H1 (cell line): ENCODE measurements at regions not wholly inside any gene's neighbourhood (a gene's known extent, or its start where the extent isn't known, plus 50 kb on each side); places are given as distances from the start of the nearest gene placed in this dataset.

Source experiments
- CEBPB ChIP-seq: IDR thresholded peaks from 2 replicates; pipeline ENCODE4 v1.6.1; 2012; ENCODE audit warnings: low read depth, low read length
- EP300 ChIP-seq, 2 experiments: IDR thresholded peaks; 1 replicate in 1 of 2; 2 replicates in 1 of 2; pipeline ENCODE4 v1.6.1; 2011 to 2012; ENCODE audit warnings: low read depth in 2 of 2, low read length in 2 of 2, mild to moderate bottlenecking in 2 of 2, borderline replicate concordance in 1 of 2, inconsistent platforms in 1 of 2, moderate library complexity in 1 of 2
- KDM1A ChIP-seq: fragments of 200-600, 300-600 bp; sonication (generic); IDR thresholded peaks from 2 replicates; pipeline ENCODE4 v1.7.1; 2016; ENCODE audit warnings: mild to moderate bottlenecking, low read length, borderline replicate concordance
- MAFK ChIP-seq: IDR thresholded peaks from 2 replicates; pipeline ENCODE4 v1.6.1; 2012; ENCODE audit warnings: low read depth, mild to moderate bottlenecking, improper control_type of control experiment, low read length
- POLR2A ChIP-seq, 2 experiments: IDR thresholded peaks; 1 replicate in 1 of 2; 2 replicates in 1 of 2; pipeline ENCODE4 v1.6.1; 2011; ENCODE audit warnings: low read depth in 2 of 2, low read length in 2 of 2, mild to moderate bottlenecking in 2 of 2; ENCODE audit errors: control extremely low read depth in 1 of 2
- POLR2AphosphoS5 ChIP-seq: IDR thresholded peaks from 2 replicates; pipeline ENCODE4 v1.6.1; 2011; ENCODE audit warnings: low read depth, low read length
- RNF2 ChIP-seq: fragments of 200-900, 300-1000 bp; sonication (generic); IDR thresholded peaks from 2 replicates; pipeline ENCODE4 v1.7.1; 2016; ENCODE audit warnings: borderline replicate concordance, low read depth, mild to moderate bottlenecking, antibody characterized with exemption, low read length; ENCODE audit not compliant: poor library complexity, severe bottlenecking; ENCODE audit errors: missing control alignments
- SIN3A ChIP-seq, 2 experiments: IDR thresholded peaks in 1 of 2; conservative IDR thresholded peaks in 1 of 2; 2 replicates each; pipeline ENCODE4 v1.6.1; 2011 to 2012; ENCODE audit warnings: low read length in 2 of 2, improper control_type of control experiment in 1 of 2, low read depth in 1 of 2, mild to moderate bottlenecking in 1 of 2
- ZNF274 ChIP-seq: IDR thresholded peaks from 2 replicates; pipeline ENCODE4 v1.7.0; 2012; ENCODE audit warnings: low read length, borderline replicate concordance; ENCODE audit errors: extremely low read depth

DNA sequence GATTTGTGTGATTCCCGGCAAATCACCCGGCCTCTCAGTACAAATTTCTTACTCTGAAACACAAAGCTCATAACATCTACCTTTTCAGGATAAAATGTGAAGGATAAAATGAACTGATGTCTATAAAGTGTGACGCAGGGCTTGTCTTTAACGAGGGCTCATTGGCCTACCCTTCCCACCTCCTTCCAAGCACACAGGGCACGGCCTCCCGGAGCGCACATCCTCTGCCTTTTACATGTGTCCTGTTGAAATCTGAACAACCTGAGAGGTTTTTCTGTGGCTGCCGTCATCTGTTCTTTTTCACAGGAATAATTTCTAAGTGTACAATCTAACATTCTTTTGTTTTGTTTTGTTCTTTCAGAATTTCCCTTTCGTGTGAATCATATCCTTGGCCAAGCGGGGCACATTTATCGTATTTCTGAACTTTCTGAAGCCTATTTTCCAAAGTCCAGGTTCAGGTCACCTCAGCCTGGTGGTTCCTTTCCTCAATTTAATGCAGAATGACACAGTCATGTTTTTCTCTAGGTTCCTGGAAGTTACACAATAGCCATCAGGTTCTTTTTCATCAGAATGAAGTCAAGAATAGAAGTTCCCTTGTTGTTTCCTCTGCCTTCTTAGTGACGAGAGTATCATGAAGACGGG is 53.1 kb upstream of the SPRY1 start:
- TF ChIP-seq POLR2AphosphoS5, result no peak
- no peak for TF ChIP-seq SIN3A (conservative IDR thresholded peaks at IDR 0.05 in 1 of 2, IDR thresholded peaks at IDR 0.05 in 1 of 2; ENCODE audit: low read depth in 1 of 2, low read length in 2 of 2)
- TF ChIP-seq RNF2, result no peak
- no peak for TF ChIP-seq MAFK
- no peak for TF ChIP-seq ZNF274
- TF ChIP-seq POLR2A (IDR thresholded peaks at IDR 0.05; ENCODE audit: control extremely low read depth in 1 of 2, low read depth in 2 of 2, low read length in 2 of 2), result no peak
- TF ChIP-seq CEBPB, result no peak
- TF ChIP-seq KDM1A, result no peak
- no peak for TF ChIP-seq EP300 (IDR thresholded peaks at IDR 0.05; ENCODE audit: borderline replicate concordance in 1 of 2, low read depth in 2 of 2, low read length in 2 of 2)
